Naive thymus-derived CD8-positive, alpha-beta T cell (primary cell): ENCODE measurements at regions not wholly inside any gene's neighbourhood (a gene's known extent, or its start where the extent isn't known, plus 50 kb on each side); places are given as distances from the start of the nearest gene placed in this dataset.

Source experiments
- ATAC-seq, 2 donors: fragments of 150-1000 bp; cut with Tn5 transposase in 1 of 2; sonication (Bioruptor Pico), chemical (Tn5 transposase) in 1 of 2; 1 replicate in 1 of 2; 2 replicates in 1 of 2; pipeline ENCODE4 v1.10.0; 2021; ENCODE audit warnings: mild to moderate bottlenecking in 2 of 2, moderate library complexity in 2 of 2
- POLR2A ChIA-PET: fragments of 350-600 bp; sonication (Branson Sonifier 250); formaldehyde crosslinking; loops from one replicate; lab custom pipeline; 2021; ENCODE audit warnings: antibody characterized with exemption; lab: Charles Lee
- DNase-seq, 10 donors: peaks; one replicate each; pipeline versions ENCODE4 v3.0.0 to v3.0.0-alpha.2; 2020 to 2022
- H3K27ac Mint-ChIP-seq, 10 donors: one replicate each; pipeline ENCODE4 v1.8.0; 2020 to 2022; ENCODE audit warnings: mild to moderate bottlenecking in 10 of 10, mixed read lengths in 10 of 10, moderate library complexity in 4 of 10, inconsistent platforms in 1 of 10
- H3K27me3 Mint-ChIP-seq, 5 donors: one replicate each; pipeline ENCODE4 v1.8.0; 2021 to 2022; ENCODE audit warnings: mixed read lengths in 5 of 5
- H3K36me3 Mint-ChIP-seq, 3 donors: one replicate each; pipeline ENCODE4 v1.8.0; 2020 to 2022; ENCODE audit warnings: mixed read lengths in 3 of 3, mild to moderate bottlenecking in 2 of 3, inconsistent platforms in 1 of 3
- H3K4me1 Mint-ChIP-seq, 4 donors: one replicate each; pipeline ENCODE4 v1.8.0; 2021 to 2022; ENCODE audit warnings: mixed read lengths in 4 of 4
- H3K4me3 Mint-ChIP-seq, 10 donors: one replicate each; pipeline ENCODE4 v1.8.0; 2020 to 2022; ENCODE audit warnings: mild to moderate bottlenecking in 10 of 10, mixed read lengths in 10 of 10, moderate library complexity in 6 of 10, inconsistent platforms in 1 of 10
- H3K9me3 Mint-ChIP-seq, 9 donors: one replicate each; pipeline ENCODE4 v1.8.0; 2020 to 2022; ENCODE audit warnings: mixed read lengths in 9 of 9, mild to moderate bottlenecking in 3 of 9, inconsistent platforms in 1 of 9, moderate library complexity in 1 of 9

DNA sequence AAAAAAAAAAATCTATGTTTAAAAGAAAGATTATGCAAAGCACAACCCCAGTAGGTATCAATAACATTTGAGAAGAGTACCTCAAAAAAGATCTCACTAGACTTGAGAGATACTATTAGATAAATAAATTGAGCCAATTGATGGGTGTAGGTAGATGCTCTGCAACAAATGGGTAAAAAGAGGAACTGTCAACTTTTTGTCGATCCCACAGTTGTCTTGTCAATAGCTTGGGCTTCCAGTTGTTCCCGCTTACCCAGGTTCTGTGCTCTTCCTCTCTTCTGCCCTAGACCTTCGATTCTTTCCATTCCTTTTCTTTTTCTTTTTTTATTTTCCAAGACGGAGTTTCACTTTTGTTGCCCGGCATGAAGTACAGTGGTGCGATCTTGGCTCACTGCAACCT lies 226.9 kb downstream of the SOX4 start:
- H3K4me1 Mint-ChIP-seq = no peaks in the 10 kb centered on the region
- ATAC-seq (no peak), DNase-seq (no peak)
- POLR2A ChIA-PET = no interaction called here
- no peaks in the 10 kb centered on the region for H3K9me3 Mint-ChIP-seq
- no peaks in the 10 kb centered on the region for H3K27me3 Mint-ChIP-seq
- no peak overlapping the region for H3K4me3 Mint-ChIP-seq
- H3K27ac Mint-ChIP-seq = no peak overlapping the region
- no peaks in the 10 kb centered on the region for H3K36me3 Mint-ChIP-seq

DNA sequence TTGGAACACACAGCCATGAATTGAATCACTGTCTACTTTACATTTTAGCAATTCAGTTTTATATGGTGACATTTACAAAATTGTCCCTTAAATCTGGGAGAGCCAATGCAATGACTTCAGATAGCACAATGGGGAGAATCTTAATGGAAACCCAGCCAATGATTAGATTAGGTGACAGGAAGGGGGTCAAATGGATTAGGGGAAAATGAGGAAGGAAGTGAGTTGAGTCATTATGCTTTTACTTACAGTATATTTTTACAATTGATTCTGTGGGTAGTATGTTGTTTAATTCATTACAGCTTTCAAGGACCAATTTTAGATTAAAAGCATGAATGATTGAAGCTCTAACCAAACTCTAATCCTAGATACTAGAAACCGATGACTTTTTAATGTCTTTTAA lies 229.8 kb downstream of the SOX4 start:
- peaks cover 0 to 1% (median 0%) of the 10 kb centered on the region in 5 donors for H3K27me3 Mint-ChIP-seq
- ATAC-seq (no peak), DNase-seq (no peak)
- no peak overlapping the region for H3K27ac Mint-ChIP-seq
- POLR2A ChIA-PET = no interaction called here
- H3K4me1 Mint-ChIP-seq = no peaks in the 10 kb centered on the region
- no peak overlapping the region for H3K4me3 Mint-ChIP-seq
- no peaks in the 10 kb centered on the region for H3K9me3 Mint-ChIP-seq
- no peaks in the 10 kb centered on the region for H3K36me3 Mint-ChIP-seq

DNA sequence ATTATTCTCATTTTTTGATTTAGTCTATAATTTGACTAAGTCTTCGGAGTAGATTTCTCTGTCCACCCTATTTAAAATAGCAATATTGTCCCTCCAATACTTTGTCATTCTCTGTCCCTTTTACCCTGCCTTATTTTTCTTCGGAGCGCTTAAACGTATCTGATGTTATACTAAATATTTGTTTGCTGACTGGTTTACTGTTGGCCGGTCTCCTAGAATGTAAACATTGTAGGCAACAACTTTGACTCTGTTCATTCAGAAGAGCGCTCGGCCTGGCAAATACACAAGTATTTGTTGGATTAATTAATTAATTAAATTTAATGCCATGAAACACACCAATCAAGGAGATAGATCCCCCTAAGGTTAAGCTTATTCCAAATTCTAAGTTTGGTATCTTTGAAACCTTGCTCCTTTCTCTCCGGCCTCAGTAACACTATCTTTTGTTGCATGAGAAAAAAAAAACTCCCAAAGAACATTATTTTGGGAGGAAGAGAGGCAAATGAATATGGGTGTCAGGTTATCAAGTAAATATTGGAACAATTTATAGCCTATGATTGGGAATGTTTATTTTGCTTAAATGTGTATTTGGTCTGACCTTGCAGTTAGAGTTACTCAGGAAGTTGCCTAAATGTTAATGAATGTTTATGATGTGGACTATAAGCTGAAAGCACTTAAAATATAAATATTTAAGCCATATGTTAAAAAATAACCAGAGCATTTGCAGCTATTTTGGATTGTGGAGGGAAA lies 231.1 kb downstream of the SOX4 start:
- Mint-ChIP-seq H3K4me3 (no peak overlapping the region), H3K27me3 (peaks cover 0 to 1% (median 0%) of the 10 kb centered on the region in 5 donors), H3K4me1 (no peaks in the 10 kb centered on the region), H3K27ac (no peak overlapping the region), H3K36me3 (no peaks in the 10 kb centered on the region), H3K9me3 (no peaks in the 10 kb centered on the region)
- POLR2A ChIA-PET = no interaction called here
- DNase-seq (no peak), ATAC-seq (no peak)

DNA sequence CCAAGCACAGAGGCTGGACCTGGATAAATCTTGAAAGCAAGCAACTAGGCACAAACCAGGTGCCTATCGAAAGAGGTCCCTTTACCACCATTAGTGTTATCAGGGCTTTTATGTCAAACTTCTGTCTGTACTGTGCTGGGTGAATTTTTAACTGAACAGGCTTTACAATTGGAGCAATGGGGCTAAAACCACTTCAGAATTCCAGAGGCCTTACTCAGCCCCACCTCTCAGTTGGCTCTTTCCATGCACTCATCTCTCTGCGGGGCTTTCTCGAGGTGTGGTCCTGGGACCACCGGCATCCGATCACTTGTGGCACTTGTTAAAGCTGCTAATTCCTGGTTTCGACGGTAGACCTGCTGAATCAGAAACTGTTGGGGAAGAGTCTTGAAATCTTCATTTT lies 232.5 kb downstream of the SOX4 start:
- Mint-ChIP-seq H3K9me3 (no peaks in the 10 kb centered on the region), H3K4me3 (no peak overlapping the region), H3K27ac (no peak overlapping the region), H3K4me1 (no peaks in the 10 kb centered on the region), H3K36me3 (no peaks in the 10 kb centered on the region), H3K27me3 (peaks cover 0 to 1% (median 0%) of the 10 kb centered on the region in 5 donors)
- DNase-seq (no peak), ATAC-seq (no peak)
- POLR2A ChIA-PET = no interaction called here

DNA sequence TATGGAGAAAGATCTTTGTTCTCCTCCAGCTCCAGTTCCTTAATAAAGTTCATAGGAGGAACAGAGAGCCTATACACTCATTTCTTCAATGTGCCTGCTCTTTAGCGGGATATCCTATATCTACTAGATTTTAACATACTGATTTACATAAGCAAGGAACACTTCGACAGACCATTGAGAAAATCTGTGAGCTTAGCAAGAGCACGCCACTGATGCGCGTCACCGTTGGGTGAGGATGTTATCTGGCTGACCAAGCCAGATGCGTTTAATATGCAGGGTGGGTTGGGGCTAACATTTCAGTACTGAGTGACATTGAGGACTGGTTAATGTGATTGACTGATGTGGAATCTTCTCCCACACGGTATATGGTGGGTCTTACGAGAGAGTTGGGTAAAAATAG lies 233.4 kb downstream of the SOX4 start:
- Mint-ChIP-seq H3K4me3 (no peak overlapping the region), H3K9me3 (no peaks in the 10 kb centered on the region), H3K27me3 (peaks cover 0 to 1% (median 0%) of the 10 kb centered on the region in 5 donors), H3K27ac (no peak overlapping the region), H3K4me1 (peaks cover 2 to 9% (median 6%) of the 10 kb centered on the region in 4 donors), H3K36me3 (no peaks in the 10 kb centered on the region)
- ATAC-seq (no peak), DNase-seq (no peak)
- POLR2A ChIA-PET = no interaction called here

DNA sequence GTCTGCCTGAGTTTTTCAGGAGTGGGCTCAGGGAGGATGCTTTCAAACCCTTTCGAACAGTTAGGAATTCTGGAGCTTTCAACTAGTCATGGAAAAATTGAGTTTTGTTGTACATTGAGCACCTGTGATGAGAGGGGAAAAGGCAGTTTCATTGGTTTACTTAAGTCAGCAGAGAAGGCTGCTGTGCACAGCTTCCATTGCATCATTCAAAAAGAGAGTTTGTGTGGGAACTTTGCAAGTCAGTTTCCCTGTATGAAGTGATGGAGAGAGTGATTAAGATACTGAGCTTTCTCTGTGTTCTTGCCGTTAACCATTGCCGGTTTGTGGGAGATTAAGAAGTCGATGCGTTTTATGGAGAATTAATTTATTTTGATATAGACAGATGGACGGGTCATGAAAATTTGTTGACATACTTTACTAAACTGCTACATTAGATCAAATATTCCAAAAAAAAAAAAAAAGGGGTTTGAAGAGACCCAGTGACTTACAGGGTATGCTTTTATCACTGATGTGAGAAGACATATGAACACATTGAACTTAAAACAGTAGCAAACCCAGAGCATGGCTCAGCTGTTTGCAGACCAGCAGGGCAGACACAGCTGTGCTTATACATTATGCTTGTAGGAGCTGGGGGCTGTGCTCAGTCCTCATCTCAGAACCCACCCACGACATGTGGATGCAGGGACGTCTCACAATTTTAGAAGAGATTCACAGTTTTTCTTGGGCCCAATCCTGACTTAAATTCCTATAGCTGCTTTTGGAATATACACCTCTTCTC lies 234.1 kb downstream of the SOX4 start:
- Mint-ChIP-seq H3K9me3 (no peaks in the 10 kb centered on the region), H3K4me3 (no peak overlapping the region), H3K27ac (no peak overlapping the region), H3K4me1 (peaks cover 4 to 12% (median 8%) of the 10 kb centered on the region in 4 donors), H3K27me3 (peaks cover 0 to 1% (median 0%) of the 10 kb centered on the region in 5 donors), H3K36me3 (no peaks in the 10 kb centered on the region)
- POLR2A ChIA-PET = no interaction called here
- no peak for ATAC-seq
- no peak for DNase-seq

DNA sequence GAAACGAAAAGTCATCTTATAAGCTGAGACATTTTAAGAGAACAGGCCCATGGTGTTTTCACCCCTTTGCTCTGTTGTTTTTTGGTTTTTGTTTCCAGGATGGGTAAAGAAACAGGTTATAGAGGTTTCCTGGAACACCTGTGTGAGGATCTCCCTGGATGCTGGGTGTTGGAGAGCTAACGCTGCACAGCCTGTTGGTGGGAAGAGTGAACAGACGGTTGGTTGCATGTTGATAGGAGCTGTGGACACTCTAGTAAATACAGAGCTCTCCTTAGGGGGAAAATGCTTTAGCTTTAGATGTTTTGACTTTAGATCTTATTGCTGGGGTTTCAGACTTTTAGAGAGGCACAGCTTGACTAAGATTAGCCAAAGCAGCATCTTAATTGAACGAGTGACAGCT lies 235.2 kb downstream of the SOX4 start:
- no peaks in the 10 kb centered on the region for H3K36me3 Mint-ChIP-seq
- no peak overlapping the region for H3K4me3 Mint-ChIP-seq
- DNase-seq = no peak
- H3K9me3 Mint-ChIP-seq = no peaks in the 10 kb centered on the region
- H3K27ac Mint-ChIP-seq = no peak overlapping the region
- peaks cover 4 to 12% (median 8%) of the 10 kb centered on the region in 4 donors for H3K4me1 Mint-ChIP-seq
- POLR2A ChIA-PET = no interaction called here
- H3K27me3 Mint-ChIP-seq = peaks cover 0 to 1% (median 0%) of the 10 kb centered on the region in 5 donors
- ATAC-seq = no peak

DNA sequence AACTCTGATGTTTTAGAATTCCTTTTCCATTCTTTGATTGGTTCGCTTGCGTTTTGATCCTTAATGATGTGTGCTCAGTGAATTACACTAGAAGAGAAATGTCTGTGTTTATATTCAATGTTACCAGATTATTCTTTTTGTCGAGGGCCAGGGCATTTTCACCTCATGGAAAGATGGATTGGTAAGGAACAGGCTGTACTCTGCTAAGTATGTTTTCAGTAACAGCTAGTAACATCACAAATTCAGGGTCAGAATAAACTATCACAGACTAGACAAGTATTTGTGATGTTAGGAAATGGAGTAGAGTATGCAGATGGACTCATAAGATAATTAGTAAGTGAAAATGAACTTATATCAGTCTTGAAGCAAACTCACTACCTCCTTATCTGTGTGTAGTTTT lies 235.6 kb downstream of the SOX4 start:
- ATAC-seq (no peak), DNase-seq (no peak)
- H3K27ac Mint-ChIP-seq = no peak overlapping the region
- H3K27me3 Mint-ChIP-seq = peaks cover 0 to 1% (median 0%) of the 10 kb centered on the region in 5 donors
- POLR2A ChIA-PET = no interaction called here
- no peaks in the 10 kb centered on the region for H3K36me3 Mint-ChIP-seq
- H3K4me3 Mint-ChIP-seq = no peak overlapping the region
- no peaks in the 10 kb centered on the region for H3K9me3 Mint-ChIP-seq
- peaks cover 4 to 12% (median 8%) of the 10 kb centered on the region in 4 donors for H3K4me1 Mint-ChIP-seq

DNA sequence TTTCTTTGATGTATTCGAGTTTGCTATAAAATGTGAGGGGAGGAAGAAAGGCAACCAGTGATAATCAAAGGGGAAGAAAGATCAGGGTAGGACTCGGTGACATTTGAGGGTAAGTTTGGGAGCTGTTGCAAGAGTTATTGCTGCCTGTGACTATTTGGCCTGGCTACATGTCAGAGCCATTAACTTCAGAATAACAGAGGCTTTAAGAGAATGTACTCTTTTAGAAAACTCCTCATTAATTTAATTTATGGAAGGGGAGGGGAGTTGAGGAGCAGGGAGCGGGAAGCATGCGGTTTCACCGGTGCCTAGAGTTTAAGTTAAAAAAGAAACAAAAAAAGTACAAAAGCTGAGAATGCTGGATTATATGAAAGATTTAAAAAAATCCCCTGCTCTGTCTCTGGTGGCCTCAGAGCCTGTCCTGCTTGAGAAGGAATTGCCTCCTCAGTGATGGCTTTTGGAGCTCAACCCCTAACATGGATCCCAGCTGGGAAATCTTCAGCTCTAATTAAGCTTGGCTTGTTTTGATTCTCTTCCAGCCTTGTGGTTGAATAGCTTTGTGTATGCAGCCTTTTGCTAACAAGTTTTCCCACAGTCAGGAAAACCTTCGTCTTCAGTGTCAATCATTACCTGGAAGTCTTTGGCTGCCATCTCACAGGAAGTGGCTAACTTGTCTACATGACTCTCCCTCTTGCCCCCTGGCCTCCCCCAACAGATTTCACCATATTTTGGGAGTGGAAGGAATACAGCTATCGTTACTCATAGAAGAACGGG lies 238.2 kb downstream of the SOX4 start:
- Mint-ChIP-seq H3K27ac (no peak overlapping the region), H3K9me3 (no peaks in the 10 kb centered on the region), H3K4me1 (peaks cover 4 to 19% (median 8%) of the 10 kb centered on the region in 4 donors), H3K36me3 (no peaks in the 10 kb centered on the region), H3K4me3 (peak overlapping the region in 4 of 10 donors; percentile 4 to 62 (median 19)), H3K27me3 (peaks cover 0 to 1% (median 0%) of the 10 kb centered on the region in 5 donors)
- DNase-seq = no peak
- ATAC-seq = no peak
- POLR2A ChIA-PET = no interaction called here

DNA sequence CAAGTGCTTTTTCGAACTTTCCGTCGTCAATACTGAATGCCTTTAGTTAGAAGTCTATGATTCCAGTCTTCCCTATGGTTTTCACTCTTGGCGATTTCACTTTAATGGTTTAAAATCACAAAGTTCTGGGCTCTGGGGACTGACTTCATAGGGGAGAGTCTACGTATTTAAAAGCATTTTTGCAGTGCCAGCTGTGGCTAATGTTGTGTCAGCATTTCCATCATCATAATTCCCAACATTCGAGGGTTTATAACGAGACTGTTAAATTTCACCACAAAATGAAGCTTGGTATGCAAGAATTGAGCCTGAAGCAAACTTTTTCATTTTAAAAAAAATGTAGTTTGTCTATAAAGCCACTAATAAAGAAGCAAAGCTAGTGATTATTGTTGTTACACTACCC lies 242.7 kb downstream of the SOX4 start:
- DNase-seq (no peak), ATAC-seq (no peak)
- H3K27ac Mint-ChIP-seq = no peak overlapping the region
- H3K4me1 Mint-ChIP-seq = peaks cover 3 to 17% (median 9%) of the 10 kb centered on the region in 4 donors
- H3K27me3 Mint-ChIP-seq = no peaks in the 10 kb centered on the region
- POLR2A ChIA-PET = no interaction called here
- H3K9me3 Mint-ChIP-seq = no peaks in the 10 kb centered on the region
- no peaks in the 10 kb centered on the region for H3K36me3 Mint-ChIP-seq
- H3K4me3 Mint-ChIP-seq = no peak overlapping the region

DNA sequence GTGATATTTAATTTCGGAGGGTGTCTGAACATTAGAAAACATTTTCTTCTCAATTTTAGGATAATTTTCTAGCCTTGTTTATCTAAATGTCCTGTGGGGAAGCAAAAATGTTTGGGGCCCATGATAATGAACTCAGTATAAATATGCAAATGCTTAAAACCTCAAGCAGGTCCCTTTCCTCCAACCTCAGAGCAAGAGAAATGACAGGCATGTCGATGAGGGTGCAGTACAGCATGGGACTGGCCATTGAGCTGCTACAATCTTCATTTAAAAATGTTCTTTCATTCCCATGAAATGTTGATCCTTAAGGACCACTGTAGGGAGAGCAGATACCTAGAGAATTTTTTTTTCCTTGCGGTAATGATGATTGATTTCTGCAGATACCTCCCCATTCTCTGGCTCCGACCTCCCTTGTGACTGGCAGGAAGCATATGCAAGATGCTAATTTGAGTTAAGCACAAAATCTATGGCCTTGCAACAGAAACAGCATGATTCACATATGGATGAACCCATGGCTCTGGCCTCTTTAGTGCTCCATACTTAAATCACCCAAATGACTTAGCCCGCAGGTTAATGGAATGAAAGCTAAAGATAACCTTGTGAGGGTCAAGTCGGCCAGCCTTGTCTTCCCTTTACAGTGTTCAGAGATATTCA lies 243.3 kb downstream of the SOX4 start:
- POLR2A ChIA-PET = no interaction called here
- no peaks in the 10 kb centered on the region for H3K27me3 Mint-ChIP-seq
- H3K36me3 Mint-ChIP-seq = no peaks in the 10 kb centered on the region
- DNase-seq (no peak), ATAC-seq (no peak)
- peaks cover 2 to 11% (median 3%) of the 10 kb centered on the region in 4 donors for H3K4me1 Mint-ChIP-seq
- H3K4me3 Mint-ChIP-seq = no peak overlapping the region
- H3K9me3 Mint-ChIP-seq = no peaks in the 10 kb centered on the region
- no peak overlapping the region for H3K27ac Mint-ChIP-seq

DNA sequence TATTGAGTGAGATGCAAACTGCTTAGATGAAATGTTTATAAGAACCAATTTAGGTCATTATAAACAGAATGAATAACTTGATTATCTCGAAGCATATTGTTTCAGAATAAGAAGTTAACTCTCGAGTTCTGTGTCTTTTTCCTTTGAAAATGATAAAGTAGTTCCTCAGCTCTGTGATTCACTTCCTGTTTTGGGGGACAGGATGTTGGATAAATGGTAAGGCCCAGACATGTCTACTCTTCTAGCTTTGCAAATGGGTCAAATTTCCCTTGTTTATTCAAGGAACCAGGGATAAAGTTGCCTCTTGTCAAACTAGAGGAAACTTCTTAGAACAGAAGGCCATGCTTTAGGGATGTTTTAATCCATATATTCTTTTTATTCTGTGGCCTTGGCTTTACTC lies 246.9 kb downstream of the SOX4 start:
- POLR2A ChIA-PET = no interaction called here
- H3K4me1 Mint-ChIP-seq = peaks cover 0 to 2% (median 0%) of the 10 kb centered on the region in 4 donors
- ATAC-seq (no peak), DNase-seq (no peak)
- H3K27me3 Mint-ChIP-seq = peaks cover 0 to 2% (median 0%) of the 10 kb centered on the region in 5 donors
- no peaks in the 10 kb centered on the region for H3K36me3 Mint-ChIP-seq
- no peak overlapping the region for H3K4me3 Mint-ChIP-seq
- H3K9me3 Mint-ChIP-seq = no peaks in the 10 kb centered on the region
- no peak overlapping the region for H3K27ac Mint-ChIP-seq
